ENCODE measurements at regions not wholly inside any gene's neighbourhood (a gene's known extent, or its start where the extent isn't known, plus 50 kb on each side); places are given as distances from the start of the nearest gene placed in this dataset.
"Not testable (repeated sequence)": the region's sequence is repeated elsewhere in the genome, so short reads cannot be mapped to it uniquely, and the experiment has no call there.

- no peak for DNase-seq
These were observed 675.6 kb upstream of the VRK2 start for GRCh38 chr2:57370882-57371585.

GRCh38 chr2:57372237-57372984, 674.2 kb upstream of the VRK2 start:
- no peak for DNase-seq

DNA sequence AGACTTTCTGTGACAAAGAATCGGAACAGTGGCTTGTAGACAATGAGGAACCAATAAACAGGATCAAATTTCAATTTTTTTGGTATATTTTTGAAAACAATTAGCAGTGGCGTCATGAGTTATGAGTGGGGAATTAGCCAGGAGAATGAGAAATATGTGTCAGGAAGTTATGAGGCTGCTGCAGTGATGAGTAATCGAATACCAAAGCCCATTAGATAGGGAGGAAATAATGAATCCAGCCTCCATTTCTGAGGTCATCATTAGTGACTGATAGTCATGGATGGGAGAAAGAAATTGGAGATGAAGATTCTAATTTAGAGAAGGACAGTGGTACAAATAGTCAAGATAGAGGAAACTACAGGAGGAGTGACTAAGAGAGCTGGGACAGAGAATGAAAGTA, 673.1 kb upstream of the VRK2 start:
- DNase-seq: no peak

DNA sequence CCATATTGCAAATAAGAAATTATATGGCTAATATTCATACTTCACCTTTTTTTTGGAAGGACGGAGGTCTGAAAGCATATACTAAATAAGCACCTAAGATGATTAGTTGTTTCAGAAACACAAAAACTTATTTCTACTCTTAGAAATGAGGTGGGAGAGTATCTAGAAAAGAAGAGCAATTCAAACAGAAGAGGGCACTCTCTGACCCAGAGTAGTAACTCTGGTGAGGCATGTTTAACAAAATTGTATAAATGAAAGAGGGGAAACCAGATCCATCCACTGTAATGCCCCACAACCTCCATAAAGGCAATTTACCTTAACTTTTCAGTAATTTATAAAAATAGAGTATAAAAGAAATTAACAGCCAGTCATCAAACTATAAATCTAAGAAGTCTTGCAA, 669.6 kb upstream of the VRK2 start:
- no peak for DNase-seq

DNA sequence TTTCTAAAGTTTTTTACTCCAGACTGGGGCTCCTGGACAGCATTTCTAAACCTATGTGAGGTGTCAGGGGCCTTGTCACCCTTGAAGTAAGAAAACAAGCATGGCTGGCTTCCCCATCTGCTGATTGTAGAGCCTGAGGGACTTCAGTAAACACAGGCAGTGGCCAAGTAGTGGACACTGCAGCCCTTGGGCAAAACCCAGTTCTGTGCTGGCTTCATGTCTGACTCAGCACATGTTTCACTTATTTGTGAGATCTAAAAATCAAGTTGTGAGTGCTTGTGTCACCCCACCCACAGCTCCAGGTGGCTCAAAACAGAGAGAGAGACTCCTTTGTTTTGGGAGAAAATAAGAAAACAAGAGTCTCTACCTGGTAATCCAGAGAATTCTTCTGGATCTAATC, 660.3 kb upstream of the VRK2 start:
- DNase-seq: no peak

DNA sequence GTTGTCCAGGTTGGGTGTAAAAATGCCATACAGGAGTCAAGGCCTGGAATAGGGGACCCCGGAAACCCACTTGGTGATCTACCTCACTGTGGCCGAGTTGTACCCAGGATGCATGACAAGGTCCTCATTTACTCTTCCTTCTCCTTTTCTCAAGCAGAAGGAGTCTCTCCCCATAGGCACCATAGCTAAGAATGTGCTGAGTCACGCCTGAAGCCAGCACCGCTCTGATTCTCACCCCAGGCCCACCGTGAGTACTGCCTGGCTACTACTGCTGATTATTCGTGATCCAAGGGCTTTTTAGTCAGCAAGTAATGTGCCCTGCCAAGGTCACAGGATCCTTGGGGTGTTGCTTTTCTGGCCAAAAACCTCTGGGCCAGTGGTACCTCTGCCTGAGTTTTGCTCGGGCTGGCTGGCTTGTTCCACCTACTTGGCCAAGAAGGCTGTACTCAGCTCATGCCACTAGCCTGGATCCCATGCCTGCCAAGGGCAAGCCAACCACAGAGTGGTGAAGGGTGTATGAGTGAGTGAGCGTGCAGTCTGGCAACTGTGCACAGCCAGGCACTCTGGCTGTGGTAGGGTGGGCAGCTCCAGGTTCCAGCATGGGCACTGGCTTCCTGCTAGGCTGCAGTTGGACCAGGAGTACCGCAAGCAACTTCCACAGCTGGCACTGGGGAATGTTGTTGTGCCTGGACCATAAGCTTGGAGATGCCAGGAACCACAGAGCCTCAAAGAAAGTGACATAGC, 650.1 kb upstream of the VRK2 start:
- no peak for DNase-seq

GRCh38 chr2:57397550-57398360, 648.9 kb upstream of the VRK2 start:
- no peak for DNase-seq

GRCh38 chr2:57399057-57399456, 647.5 kb upstream of the VRK2 start:
- no peak for DNase-seq

DNA sequence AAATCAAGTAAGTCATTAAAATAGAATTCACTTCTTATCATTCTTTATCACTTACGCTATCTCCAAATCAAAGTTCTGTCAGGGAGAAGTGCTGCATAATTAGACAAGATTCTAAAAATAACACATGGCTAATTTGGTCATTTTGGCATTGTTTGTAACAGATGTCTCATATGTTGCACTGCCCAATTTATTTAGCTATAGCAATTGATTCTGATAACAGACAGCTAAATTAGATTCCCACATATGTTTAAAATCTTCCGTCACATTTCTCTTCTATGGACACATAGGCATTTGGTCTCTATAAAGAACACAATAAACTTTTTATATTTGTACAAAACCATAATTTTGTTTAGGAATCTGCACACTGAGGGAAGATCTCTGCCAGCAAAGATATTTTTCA, 644.5 kb upstream of the VRK2 start:
- DNase-seq: no peak

DNA sequence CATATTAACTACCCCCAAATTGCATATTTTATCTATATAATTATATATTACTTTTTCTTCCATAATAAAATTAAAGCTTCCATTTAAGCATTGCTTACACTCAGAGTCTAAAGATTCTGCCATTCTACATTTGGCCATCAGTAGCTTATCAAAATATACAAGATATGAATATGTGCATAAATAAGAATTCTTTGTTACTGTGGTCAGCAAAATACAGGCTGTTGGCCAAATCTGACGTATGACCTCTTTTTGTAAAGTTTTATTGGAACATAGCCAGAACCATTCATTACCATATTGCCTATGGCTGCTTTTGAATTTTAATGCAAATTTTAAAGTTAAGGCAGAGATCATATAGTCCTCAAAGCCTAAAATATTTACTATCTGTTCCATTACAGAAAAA, 643.9 kb upstream of the VRK2 start:
- DNase-seq: no peak

GRCh38 chr2:57407772-57408201, 638.8 kb upstream of the VRK2 start:
- no peak for DNase-seq

DNA sequence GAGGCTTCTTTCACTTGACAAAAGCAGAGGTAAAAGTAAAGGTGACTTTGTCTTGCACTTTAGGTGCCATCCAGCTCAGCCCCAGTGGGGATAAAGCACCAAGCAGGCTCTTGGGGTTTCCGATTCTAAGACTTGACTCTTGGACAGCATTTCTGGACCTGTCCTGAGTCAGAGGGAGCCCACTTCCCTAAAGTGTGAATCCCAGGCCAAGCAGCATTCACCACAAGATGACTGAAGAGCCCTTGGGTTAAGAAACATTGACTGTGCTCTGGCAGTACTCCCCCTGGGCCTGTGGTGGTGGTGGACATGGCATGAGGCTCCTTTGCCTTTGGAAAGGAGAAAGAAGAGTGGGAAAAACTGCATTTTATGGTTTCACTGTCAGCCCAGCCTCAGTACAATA, 638.0 kb upstream of the VRK2 start:
- DNase-seq: no peak

DNA sequence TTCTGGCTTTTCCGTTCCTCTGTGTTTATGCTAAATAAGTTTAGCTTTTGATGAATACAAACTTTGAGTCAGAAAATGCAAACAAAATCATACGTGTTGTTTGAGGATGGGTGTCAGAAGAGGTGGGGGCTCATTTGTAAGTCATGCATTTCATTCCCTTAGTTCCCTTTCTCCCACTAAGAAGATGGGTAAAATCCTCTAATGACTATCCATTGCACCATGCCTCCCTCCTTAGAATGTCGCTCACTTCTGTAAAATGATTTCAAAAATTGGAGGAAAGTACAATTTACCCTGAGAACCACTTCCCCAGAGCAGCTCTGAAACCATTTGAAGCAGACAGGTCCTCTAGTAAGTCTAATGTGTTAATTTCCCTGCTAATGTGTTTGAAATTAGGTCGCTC, 629.6 kb upstream of the VRK2 start:
- no peak for DNase-seq

DNA sequence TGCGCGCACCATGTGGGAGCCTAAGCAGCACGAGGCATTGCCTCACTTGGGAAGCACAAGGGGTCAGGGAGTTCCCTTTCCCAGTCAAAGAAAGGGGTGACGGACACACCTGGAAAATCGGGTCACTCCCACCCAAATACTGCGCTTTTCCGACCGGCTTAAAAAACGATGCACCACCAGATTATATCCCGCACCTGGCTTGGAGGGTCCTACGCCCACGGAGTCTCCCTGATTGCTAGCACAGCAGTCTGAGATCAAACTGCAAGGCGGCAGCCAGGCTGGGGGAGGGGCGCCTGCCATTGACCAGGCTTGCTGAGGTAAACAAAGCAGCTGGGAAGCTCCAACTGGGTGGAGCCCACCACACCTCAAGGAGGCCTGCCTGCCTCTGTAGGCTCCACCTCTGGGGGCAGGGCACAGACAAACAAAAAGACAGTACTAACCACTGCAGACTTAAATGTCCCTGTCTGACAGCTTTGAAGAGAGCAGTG, 627.7 kb upstream of the VRK2 start:
- not testable (repeated sequence) for DNase-seq

- DNase-seq: no peak
These were observed 616.8 kb upstream of the VRK2 start for GRCh38 chr2:57429831-57430230.

- DNase-seq: no peak
These were observed 614.1 kb upstream of the VRK2 start for GRCh38 chr2:57432528-57432927.

- no peak for DNase-seq
These were observed 612.2 kb upstream of the VRK2 start for GRCh38 chr2:57434441-57434840.

DNA sequence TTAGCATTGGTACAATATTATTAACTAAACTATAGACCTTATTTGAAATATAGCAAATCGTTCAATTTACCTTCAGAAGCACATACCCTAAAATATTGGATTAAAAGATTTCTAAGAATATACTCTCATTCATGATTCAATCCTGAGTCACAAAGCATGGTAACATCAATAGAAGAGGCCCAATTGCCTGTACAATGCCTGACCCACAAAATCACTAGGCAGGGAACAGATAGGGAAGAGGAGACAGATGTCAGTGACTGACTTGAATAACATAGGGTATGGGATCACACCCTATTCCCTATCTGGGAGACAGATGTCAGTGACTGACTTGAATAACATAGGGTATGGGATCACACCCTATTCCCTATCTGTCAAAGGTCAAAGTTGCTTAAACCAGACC, 611.6 kb upstream of the VRK2 start:
- no peak for DNase-seq

DNA sequence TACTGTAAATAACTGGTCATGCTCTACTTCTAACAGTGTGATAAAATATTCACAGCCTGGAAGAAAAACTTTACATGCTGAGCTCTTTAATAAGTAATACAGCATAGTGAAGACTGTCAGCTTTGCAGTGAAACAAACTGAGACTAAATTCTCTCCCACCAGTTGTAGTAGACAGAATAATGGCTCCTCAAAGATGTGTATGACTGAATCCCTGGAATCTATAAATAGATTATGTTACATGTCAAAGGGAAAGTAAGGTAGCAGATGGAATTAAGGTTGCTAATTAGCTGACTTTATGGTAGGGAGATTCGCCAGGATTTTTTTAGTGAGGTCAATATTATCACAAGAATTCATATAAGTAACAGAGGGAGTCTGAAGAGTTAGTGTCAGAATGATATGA, 609.5 kb upstream of the VRK2 start:
- no peak for DNase-seq

DNA sequence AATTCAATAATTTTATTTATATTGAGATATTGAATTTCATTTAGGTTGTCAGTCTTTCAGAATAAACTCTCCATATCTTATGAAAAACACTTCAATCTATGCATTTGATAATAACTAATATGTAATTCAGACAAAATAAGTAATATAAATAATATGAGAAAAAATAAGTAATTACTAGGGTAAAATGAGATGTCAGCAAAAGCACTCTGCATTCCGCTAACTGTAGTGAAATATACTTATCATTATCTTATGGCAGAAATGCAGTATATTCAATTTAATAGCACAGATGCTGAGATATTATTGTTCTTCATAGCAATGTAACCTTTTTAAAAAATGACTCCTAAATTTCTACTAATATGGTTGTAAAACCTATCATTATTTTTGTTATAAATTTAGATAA, 606.2 kb upstream of the VRK2 start:
- no peak for DNase-seq

DNA sequence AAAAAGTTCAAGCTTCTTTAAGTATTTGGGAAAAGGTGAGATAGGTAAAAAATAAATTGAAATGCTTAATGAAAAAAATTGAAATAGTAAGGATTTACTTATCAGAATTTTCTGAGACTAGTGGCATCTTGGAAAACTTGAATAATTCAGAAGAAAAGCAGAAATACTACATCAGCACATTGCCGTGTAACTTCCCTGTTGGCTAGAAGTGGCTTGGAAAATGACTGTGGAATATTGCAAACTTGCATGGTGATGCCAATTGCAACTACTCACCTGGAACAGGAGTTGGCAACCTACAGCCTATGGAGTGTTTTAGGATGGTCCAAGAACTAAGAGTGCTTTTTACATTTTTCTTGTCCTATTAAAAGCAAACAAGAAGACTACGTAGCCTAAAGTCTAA, 603.5 kb upstream of the VRK2 start:
- no peak for DNase-seq

- DNase-seq: no peak
These were observed 602.6 kb upstream of the VRK2 start for GRCh38 chr2:57443973-57444521.
